ENCODE measurements at regions not wholly inside any gene's neighbourhood (a gene's known extent, or its start where the extent isn't known, plus 50 kb on each side); places are given as distances from the start of the nearest gene placed in this dataset.

GRCh38 chr9:1337169-1337568 lies 287.0 kb downstream of the DMRT2 start:
- no peak for DNase-seq

DNA sequence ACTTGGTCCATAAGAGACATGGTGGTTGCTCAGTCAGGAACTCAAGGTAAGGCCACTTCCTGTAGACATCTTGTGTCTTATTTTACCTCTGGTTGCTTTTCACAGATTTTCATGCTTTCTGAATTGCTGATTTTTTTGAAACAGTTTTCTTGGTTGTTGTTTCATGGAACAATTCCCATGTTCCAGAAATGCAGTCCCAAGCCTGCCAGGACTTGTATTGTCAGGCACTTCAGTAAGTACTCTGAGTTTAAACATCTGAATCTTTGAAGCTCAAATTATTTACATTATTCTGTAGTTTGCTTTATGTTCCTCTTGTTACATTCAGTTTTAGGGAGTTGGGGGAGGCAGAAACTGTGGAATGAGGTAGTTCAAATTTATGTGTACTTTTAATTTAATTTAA lies 290.2 kb downstream of the DMRT2 start:
- no peak for DNase-seq

DNA sequence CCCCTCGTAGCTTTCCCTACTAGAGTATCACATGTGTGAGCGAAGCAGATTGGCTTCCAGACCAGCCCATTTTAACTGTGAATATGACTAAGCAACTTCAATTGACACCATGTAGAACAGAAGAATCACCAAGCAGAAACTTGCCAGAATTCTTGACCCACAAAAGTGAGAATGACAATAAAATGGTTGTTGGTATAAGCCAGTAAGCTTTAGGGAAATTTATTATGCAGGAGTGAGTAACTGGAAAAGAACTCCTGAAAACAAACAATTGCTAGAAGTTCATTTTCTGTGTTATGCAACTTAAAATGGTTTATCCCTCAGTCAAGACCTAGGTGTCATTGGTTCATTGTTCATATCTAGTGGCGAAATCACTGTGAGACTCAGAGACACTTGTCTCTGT lies 303.1 kb downstream of the DMRT2 start:
- DNase-seq, result no peak

GRCh38 chr9:1354086-1354485 lies 303.9 kb downstream of the DMRT2 start:
- no peak for DNase-seq

GRCh38 chr9:1354606-1355005 lies 304.4 kb downstream of the DMRT2 start:
- DNase-seq, result no peak

- no peak for DNase-seq
Observed at GRCh38 chr9:1355656-1356055, 305.5 kb downstream of the DMRT2 start.

GRCh38 chr9:1362845-1363244 lies 312.7 kb downstream of the DMRT2 start:
- no peak for DNase-seq

GRCh38 chr9:1366276-1366675 lies 316.1 kb downstream of the DMRT2 start:
- DNase-seq, result no peak

- DNase-seq, result no peak
Observed at GRCh38 chr9:1369297-1369696, 319.1 kb downstream of the DMRT2 start.

- no peak for DNase-seq
Observed at GRCh38 chr9:1373445-1373844, 323.3 kb downstream of the DMRT2 start.

GRCh38 chr9:1383899-1384455 lies 333.8 kb downstream of the DMRT2 start:
- no peak for DNase-seq

DNA sequence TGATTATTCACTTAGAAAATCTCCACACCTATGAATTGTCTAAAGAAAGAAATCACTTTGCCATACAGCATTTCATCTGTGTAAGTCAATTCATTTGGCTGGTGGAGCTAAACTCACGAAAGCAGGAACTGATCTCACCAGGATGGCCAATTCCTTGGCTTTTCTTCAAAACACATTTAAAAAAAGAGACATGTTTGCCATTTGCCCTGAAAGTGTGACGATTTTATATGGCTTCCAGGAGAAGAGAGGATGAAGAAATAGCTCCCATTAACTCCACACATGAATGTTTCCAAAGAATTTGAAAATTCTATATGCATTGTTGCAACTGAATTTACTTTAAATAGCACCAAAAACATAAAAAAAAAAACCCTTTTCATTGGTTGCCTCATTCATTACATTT lies 334.7 kb downstream of the DMRT2 start:
- no peak for DNase-seq

DNA sequence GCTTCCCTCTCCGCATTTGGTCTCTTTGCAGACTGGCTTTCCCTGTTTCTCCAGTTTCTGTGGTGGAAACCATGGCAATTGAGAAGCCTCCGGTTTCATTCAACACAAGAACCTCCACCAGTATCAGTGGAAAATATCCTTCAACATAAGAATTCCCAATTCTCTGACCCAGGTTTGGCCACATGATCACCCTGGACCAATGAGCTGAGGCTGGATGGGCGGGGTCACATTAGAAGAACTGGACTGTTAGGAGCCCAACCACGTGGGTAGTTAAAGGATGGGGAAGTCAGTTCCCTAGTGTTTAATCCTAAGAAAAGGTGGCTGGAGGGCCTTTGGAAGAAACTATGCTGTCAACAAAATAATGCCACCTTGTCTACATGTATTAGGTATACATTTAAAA lies 336.3 kb downstream of the DMRT2 start:
- no peak for DNase-seq

DNA sequence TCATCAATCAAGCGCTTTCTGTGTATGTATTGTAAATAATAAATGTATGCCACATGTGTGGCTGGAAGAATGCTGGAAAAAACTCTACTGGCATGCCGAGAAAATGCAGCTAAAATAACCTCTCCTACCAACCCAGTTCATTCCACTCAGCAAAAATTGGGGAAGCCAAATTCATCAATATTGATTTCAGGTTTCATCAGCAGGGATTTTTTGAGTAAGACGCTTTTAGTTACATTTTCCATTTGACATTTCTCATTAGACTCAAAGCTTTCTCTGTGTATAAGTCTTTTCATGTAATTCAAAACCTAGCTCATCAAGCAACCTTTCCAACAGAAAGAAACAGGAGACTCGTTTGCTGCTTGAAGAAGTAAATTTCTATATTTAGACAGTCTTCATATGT lies 338.1 kb downstream of the DMRT2 start:
- DNase-seq, result no peak

GRCh38 chr9:1400983-1401382 lies 350.8 kb downstream of the DMRT2 start:
- DNase-seq, result no peak

DNA sequence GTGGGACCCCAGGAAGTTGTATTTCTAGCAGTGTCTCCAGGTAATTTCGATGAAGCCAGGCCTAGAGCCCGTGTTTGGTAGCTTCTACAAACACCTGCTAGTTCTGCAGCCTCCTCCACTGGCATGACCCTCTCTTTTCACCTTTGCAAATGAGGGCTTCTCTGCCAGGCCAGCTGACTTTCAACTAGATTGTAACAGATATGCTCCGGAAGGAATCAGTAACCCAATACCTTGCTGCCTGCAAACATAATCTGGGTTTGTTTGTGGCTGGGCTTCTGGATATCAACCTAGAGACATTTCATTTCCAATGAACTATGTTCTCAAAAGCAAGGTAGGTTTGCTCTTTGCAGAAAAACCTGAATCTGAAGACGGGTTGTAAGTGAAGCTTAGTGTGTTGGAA lies 354.8 kb downstream of the DMRT2 start:
- DNase-seq, result no peak

DNA sequence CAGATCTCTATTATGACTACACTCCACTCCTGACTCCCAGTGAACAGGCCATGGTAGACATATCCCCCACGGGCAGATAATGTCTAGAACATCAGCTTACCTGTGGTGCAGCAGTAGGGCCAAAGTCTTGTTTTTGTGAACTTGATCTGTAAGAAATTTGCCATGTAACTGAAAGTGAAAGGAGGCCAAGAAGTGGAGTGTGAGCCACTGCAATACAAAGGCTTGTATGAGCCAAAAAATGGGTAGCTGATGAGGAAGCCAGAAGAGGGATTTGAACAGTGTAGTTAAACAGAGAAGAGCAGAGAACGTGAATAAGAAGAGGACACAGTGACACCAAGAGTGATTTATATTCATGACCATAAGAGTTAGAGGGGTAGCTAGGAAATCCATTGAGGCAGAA lies 361.7 kb downstream of the DMRT2 start:
- no peak for DNase-seq

DNA sequence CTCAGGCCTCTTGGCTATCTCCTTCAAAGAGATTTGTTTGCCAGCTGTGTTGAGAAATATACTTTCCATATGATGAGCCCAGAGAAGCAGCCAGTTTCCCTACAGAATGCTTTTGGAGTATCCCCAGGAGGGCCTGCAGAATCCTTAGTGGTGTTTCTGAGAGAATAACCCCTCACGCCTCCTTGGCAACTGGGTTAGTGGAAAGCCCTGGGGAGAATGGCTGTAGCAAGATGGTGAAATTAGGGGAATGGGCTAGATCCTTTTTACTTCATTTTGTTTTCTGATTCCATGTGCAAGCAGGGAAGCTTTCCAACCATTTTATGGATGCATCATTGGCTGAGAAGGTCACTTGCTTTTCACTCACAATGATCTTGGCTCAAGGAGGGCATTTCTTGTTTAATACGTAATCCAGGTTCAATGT lies 364.6 kb downstream of the DMRT2 start:
- no peak for DNase-seq

DNA sequence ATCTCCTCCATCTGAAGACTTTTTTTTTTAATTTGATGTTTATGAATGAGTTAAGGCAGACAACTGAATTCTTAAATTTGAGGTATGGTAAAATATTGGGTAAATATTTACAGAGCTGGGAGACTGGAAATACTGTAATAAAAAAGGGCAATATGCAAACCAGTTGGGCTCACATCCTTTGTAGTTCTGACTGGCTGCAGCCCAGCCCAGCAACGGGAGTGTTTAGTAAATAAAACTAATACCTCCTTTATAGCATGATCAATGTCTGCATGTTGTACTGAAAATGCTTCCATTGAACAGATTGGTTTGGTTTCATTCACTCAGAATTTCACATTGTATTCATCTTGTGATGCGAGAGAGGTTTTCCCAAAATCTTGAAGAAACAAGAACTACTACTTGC lies 365.0 kb downstream of the DMRT2 start:
- no peak for DNase-seq

DNA sequence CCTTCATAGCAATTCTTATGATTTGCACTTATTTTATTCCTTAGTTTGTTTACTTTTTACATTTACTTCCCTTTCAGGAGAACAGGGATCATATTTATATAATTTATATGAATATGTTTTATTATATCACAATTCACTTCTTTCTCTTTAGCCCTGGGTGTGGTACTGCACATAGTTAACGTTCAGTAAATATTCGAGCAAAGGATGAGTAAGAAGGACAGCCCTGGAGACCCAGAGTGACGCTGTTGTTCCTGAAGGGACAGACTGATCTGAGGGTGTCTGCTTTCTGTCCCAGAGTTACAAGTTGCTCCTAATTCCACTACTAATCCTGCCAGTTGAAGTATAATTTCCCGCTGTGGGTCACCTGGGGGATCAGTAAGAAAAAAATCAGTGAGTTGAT lies 366.1 kb downstream of the DMRT2 start:
- no peak for DNase-seq

- no peak for DNase-seq
Observed at GRCh38 chr9:1421436-1421835, 371.3 kb downstream of the DMRT2 start.

- no peak for DNase-seq
Observed at GRCh38 chr9:1427875-1428274, 377.7 kb downstream of the DMRT2 start.

DNA sequence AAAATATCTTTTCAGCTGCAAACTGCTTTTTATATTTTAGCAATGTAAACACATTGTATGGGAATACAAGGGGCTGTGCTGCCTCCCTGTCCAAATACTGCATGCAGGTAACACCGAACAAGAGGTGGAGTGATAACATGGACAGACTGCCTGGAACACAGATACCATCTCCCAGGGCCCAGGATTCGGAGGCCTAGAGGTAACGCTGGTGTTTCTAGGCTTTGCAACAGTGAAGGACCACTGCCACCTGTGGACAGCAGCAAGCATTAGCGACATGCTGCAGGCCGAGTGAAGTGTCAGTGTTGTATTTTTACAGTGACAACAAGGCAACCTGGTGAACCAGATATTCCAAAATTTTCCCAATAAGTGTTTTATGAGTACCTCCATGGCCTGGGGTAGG lies 379.1 kb downstream of the DMRT2 start:
- DNase-seq, result no peak

DNA sequence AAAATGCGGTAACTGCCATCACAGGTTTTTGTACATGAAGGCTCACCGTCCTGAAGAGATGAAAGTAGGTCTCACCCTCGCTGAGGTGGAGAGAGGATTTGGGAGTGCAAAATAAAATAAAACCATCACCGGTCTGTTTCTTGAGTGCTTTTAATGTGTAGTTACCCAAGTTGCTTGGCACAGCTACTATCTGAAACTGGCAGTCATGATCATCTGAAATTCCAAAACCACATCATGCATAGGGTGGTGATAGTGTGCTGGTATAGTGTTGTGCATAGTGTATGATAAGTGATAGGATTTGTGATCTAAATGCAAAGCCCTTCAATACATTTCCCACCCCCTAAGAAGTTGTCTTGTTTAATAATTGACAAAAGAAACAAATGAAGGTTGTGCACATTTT lies 381.3 kb downstream of the DMRT2 start:
- no peak for DNase-seq

- DNase-seq, result no peak
Observed at GRCh38 chr9:1434052-1434767, 384.1 kb downstream of the DMRT2 start.
